ENCODE measurements at regions not wholly inside any gene's neighbourhood (a gene's known extent, or its start where the extent isn't known, plus 50 kb on each side); places are given as distances from the start of the nearest gene placed in this dataset.
A peak's percentile ranks its signal among the peaks of the same experiment; 100 is the strongest.

DNA sequence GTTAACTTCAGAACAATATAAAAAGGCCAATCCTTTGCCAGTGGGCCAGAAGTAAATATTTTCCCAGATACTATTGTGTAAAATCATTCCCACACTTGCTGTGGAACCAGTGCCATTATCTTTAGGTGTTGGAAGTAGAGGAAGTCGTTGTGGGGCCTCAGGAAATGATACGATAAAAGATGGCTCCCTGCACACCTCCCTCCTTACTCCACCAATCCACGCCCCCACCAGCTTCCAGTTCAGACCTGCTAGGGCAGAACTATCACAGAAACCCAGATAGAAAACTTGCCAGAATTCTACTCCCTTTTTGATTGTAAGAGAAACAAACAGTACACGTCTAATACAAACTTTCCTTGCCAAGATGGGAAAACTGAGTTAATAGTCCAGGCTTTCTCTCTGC lies 173.0 kb upstream of the FMN2 start:
- no peak for DNase-seq (ENCODE audit: low read depth in 2 of 3, low spot score in 1 of 3)

DNA sequence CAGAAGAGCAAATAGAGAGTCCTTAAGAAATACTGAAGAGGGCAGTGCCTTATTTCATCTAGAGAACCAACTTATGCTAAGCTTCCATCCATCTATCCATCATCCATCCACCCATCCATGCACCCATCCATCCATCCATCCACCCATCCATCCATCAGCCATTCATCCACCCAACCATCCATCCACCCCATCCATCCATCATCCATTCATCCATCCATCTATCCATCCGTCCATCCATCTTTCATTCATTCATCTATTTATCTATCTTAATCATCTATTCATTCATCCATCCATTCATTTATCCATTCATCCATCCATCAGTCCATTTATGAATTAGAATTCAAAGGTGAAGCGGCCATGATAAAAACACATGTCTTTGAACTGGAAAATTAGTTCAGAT lies 171.5 kb upstream of the FMN2 start:
- DNase-seq (ENCODE audit: low read depth in 2 of 3, low spot score in 1 of 3) = no peak

DNA sequence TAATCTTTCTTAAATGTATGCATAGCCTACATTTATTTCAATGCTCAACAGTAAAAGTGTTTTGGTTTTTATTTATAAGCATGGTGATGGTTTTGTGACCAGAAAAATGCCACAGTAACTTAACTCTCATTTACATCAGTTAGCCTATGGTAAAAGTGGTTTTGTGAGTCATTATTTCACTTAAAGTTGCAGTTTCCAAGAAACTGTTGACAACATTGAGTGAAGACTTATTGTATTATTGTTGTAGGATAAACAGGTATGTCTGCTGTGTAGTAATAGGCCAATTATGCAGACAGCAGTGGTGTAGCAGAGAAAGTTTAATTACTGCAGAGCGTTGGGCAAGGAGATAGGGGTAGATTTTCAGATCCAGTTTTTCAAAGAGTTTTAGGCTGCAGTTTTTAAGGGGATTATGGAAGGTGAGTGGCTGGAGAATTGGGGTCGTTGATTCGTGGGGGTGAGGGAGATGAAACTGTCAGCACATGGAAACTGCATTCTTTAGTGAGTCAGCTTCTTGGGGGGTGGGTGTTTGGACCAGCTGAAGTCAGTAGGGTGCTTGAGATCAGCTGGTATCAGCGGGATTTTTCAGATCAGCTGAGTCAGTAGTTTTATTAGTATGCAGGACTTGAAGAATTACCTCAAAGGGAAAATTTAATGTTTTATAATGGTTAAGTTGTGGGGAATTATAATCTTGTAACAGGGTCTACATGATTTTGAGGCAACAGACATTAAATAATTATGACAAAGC lies 168.7 kb upstream of the FMN2 start:
- DNase-seq (ENCODE audit: low read depth in 2 of 3, low spot score in 1 of 3) = no peak

DNA sequence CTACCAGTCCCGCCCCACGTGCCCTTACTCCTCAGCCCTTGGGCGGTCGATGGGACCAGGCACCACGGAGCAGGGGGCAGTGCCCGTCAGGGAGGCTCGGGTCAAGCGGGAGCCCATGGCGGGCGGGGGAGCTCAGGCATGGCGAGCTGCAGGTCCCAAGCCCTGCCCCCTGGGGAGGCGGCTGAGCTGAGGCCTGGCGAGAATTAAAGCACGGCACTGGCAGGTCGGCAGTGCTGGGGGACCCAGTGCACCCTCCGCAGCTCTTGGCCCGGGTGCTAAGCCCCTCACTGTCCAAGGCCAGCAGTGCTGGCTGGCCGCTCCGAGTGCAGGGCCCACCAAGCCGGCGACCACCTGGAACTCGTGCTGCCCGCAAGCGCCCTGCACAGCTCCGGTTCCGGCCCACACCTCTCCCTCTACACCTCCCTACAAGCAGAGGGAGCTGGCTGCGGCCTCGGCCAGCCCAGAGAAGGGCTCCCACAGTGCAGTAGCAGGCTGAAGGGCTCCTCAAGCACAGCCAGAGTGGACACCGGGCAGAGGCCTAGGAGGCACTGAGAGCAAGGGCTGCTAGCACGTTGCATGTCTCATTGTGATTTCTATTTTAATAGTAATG lies 166.8 kb upstream of the FMN2 start:
- no peak for DNase-seq (ENCODE audit: low read depth in 2 of 3, low spot score in 1 of 3)

- DNase-seq (ENCODE audit: low read depth in 2 of 3, low spot score in 1 of 3) = no peak
Observed at GRCh38 chr1:239926184-239926583, 165.5 kb upstream of the FMN2 start.

- no peak for DNase-seq (ENCODE audit: low read depth in 2 of 3, low spot score in 1 of 3)
Observed at GRCh38 chr1:239929317-239929716, 162.4 kb upstream of the FMN2 start.

DNA sequence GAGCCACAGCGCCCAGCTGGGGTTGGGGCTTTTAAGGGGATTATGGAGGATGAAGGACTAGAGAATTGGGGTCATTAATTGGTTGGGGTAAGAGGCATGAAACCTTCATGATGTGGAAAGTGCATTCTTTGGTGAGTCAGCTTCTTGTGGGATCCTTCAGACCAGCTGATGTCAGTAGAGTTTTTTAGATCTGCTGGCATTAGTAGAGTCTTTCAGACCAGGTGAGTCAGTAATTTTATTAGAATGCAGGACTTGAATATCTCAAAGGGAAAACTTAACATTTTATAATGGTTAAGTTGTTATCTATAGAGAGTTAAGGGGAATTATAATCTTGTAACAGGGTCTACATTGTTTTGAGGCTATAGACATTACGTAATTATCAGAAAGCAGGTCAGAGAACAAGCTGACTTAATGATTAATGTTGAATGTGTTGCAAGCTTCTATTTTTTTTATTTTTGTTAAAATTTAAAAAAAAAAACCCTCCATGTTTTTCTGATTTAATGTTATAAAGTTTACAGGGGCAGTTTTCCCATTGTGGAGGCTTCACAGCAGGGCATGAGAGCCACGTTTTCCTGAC lies 160.9 kb upstream of the FMN2 start:
- no peak for DNase-seq (ENCODE audit: low read depth in 2 of 3, low spot score in 1 of 3)

GRCh38 chr1:239931341-239931740 lies 160.3 kb upstream of the FMN2 start:
- DNase-seq (ENCODE audit: low read depth in 2 of 3, low spot score in 1 of 3) = no peak

GRCh38 chr1:239939602-239940001 lies 152.1 kb upstream of the FMN2 start:
- no peak for DNase-seq (ENCODE audit: low read depth in 2 of 3, low spot score in 1 of 3)

DNA sequence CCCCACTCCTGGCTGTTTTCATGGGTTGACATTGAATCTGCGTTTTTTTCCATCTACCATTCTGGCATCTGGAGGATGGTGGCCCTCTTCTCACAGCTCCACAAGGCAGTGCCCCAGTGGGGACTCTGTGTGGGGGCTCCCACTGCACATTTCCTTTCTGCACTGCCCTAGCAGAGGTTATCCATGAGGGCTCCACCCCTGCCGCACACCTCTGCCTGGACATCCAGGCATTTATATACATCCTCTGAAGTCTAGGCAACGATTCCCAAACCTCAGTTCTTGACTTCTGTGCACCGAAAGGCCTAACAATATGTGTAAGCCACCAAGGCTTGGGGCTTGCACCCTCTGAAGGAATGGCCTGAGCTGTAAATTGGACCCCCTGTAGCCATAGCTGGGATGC lies 147.9 kb upstream of the FMN2 start:
- no peak for DNase-seq (ENCODE audit: low read depth in 2 of 3, low spot score in 1 of 3)

- DNase-seq (ENCODE audit: low read depth in 2 of 3, low spot score in 1 of 3) = no peak
Observed at GRCh38 chr1:239944666-239945065, 147.0 kb upstream of the FMN2 start.

GRCh38 chr1:239947801-239948200 lies 143.9 kb upstream of the FMN2 start:
- no peak for DNase-seq (ENCODE audit: low read depth in 2 of 3, low spot score in 1 of 3)

GRCh38 chr1:239951511-239952140 lies 140.1 kb upstream of the FMN2 start:
- DNase-seq (ENCODE audit: low read depth in 2 of 3, low spot score in 1 of 3) = peak; percentile 15 to 53 (median 38)

GRCh38 chr1:239952348-239953308 lies 139.1 kb upstream of the FMN2 start:
- peak in 1 of 3 donors; percentile 3 for DNase-seq (ENCODE audit: low read depth in 2 of 3, low spot score in 1 of 3)

DNA sequence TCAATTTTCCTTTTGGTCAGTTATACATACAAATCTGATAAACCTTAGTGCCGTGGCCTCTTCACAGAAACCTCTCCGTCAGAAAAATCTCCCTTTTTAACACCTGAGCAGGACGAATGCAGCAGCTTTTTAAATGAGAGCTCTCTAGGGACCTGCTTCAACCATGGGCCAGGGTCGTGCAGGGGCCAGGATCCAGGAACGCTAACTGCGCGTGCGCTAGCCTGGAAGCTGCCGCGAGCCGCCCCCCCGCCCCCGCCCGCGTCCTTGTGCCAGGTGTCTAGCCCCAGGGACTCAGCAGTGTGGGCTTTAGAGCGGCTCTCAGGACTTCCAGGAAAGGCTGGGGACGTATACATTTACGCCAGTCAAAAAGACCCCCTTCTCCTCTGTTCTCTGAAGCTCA lies 136.8 kb upstream of the FMN2 start:
- DNase-seq (ENCODE audit: low read depth in 2 of 3, low spot score in 1 of 3) = no peak

GRCh38 chr1:239955431-239955830 lies 136.3 kb upstream of the FMN2 start:
- DNase-seq (ENCODE audit: low read depth in 2 of 3, low spot score in 1 of 3) = no peak

DNA sequence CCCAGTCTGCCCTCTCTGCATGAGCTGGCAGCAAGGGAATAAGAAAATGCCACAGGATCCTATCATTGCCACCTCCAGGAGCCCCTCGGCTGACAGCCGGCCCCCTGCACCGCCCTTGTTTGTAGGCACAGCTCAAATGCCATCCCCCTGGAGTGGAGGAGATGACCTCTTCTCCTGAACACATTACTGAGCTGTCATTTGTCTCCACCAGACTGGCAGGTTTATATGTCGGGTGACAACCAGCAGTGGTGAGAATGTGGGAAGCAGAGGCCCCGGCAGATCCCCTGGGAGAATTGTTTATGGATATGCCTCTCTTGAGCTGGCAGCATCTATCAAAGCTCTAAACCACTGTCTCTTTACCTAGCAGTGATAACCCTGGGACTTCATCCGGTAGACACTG lies 135.4 kb upstream of the FMN2 start:
- DNase-seq (ENCODE audit: low read depth in 2 of 3, low spot score in 1 of 3) = no peak

- DNase-seq (ENCODE audit: low read depth in 2 of 3, low spot score in 1 of 3) = no peak
Observed at GRCh38 chr1:239958063-239958462, 133.6 kb upstream of the FMN2 start.

GRCh38 chr1:239960366-239960765 lies 131.3 kb upstream of the FMN2 start:
- DNase-seq (ENCODE audit: low read depth in 2 of 3, low spot score in 1 of 3) = no peak

DNA sequence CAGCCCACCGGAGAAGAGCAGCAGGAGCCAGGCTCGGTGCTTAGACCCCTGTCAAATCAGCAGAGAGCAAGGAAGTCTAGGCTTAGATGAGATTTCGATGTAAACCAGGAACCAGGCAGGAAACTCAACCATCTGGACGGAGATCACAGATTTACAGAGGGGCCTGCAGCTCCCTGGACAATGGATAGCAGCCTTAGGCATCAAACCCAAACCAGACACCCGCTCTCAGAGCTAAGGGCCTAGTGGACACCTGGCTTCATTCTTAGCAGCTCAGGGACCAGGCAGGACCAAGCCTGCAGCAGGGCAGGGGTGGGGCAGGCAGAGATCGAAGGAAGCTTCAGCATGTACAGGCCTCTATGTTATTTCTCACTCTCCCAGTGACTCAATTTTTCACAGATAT lies 127.8 kb upstream of the FMN2 start:
- no peak for DNase-seq (ENCODE audit: low read depth in 2 of 3, low spot score in 1 of 3)
